ENCODE measurements at regions not wholly inside any gene's neighbourhood (a gene's known extent, or its start where the extent isn't known, plus 50 kb on each side); places are given as distances from the start of the nearest gene placed in this dataset.

DNA sequence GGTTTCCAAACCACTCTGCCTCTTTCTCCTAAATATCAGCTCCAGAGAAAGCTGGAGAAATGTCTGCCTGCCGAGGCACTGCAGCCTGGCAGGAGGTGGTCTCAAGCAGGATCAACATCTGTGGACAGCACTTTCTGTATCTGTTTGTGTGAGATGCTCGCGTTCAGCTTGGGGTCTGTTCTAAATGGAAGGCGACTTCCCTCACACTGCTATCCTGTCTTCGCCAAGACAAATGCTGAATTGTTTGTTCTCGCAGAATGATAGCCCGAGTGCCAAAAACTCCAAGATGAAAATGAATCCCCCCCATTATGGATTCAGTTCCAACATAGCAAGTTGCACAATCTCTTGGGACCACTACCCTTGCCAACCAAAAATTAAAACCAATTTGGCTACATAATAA is 72.2 kb upstream of the PALS2 start:
- TF ChIP-seq, protein P1, sequence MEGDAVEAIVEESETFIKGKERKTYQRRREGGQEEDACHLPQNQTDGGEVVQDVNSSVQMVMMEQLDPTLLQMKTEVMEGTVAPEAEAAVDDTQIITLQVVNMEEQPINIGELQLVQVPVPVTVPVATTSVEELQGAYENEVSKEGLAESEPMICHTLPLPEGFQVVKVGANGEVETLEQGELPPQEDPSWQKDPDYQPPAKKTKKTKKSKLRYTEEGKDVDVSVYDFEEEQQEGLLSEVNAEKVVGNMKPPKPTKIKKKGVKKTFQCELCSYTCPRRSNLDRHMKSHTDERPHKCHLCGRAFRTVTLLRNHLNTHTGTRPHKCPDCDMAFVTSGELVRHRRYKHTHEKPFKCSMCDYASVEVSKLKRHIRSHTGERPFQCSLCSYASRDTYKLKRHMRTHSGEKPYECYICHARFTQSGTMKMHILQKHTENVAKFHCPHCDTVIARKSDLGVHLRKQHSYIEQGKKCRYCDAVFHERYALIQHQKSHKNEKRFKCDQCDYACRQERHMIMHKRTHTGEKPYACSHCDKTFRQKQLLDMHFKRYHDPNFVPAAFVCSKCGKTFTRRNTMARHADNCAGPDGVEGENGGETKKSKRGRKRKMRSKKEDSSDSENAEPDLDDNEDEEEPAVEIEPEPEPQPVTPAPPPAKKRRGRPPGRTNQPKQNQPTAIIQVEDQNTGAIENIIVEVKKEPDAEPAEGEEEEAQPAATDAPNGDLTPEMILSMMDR (IDR thresholded peaks at IDR 0.05): no peak
- no peak for TF ChIP-seq EZH2 (IDR thresholded peaks at IDR 0.05; ENCODE audit: borderline replicate concordance, insufficient read depth, low read depth, low read length, poor library complexity, severe bottlenecking)

All from B cell (primary cell).